Left renal cortex interstitium (tissue), 4 donors: ENCODE measurements at regions not wholly inside any gene's neighbourhood (a gene's known extent, or its start where the extent isn't known, plus 50 kb on each side); places are given as distances from the start of the nearest gene placed in this dataset.

ENCODE experiments used
- DNase-seq, 4 donors: peaks; one replicate each; pipeline ENCODE4 v3.0.0-alpha.2; 2013; ENCODE audit warnings: low read depth in 4 of 4, low spot score in 2 of 4, missing footprints in 1 of 4

- no peak for DNase-seq
Measured at GRCh38 chr14:42335918-42336317, 729.2 kb downstream of the LRFN5 start.

- no peak for DNase-seq
Measured at GRCh38 chr14:42334931-42335330, 728.3 kb downstream of the LRFN5 start.

- no peak for DNase-seq
Measured at GRCh38 chr14:42323426-42323825, 716.8 kb downstream of the LRFN5 start.

GRCh38 chr14:42322531-42323284 lies 716.0 kb downstream of the LRFN5 start:
- DNase-seq: no peak

GRCh38 chr14:42319996-42320395 lies 713.3 kb downstream of the LRFN5 start:
- DNase-seq: no peak

- no peak for DNase-seq
Measured at GRCh38 chr14:42316693-42317092, 710.0 kb downstream of the LRFN5 start.

GRCh38 chr14:42311876-42312275 lies 705.2 kb downstream of the LRFN5 start:
- DNase-seq: no peak

GRCh38 chr14:42307239-42307825 lies 700.7 kb downstream of the LRFN5 start:
- DNase-seq: no peak

GRCh38 chr14:42299692-42300091 lies 693.0 kb downstream of the LRFN5 start:
- DNase-seq: peak in 2 of 4 donors; percentile 18 to 32

GRCh38 chr14:42293180-42293579 lies 686.5 kb downstream of the LRFN5 start:
- no peak for DNase-seq

GRCh38 chr14:42277840-42278239 lies 671.2 kb downstream of the LRFN5 start:
- DNase-seq: no peak

- DNase-seq: no peak
Measured at GRCh38 chr14:42269234-42269633, 662.6 kb downstream of the LRFN5 start.

- DNase-seq: no peak
Measured at GRCh38 chr14:42248131-42248530, 641.5 kb downstream of the LRFN5 start.

GRCh38 chr14:42241101-42241500 lies 634.4 kb downstream of the LRFN5 start:
- no peak for DNase-seq

GRCh38 chr14:42229976-42230375 lies 623.3 kb downstream of the LRFN5 start:
- no peak for DNase-seq

- no peak for DNase-seq
Measured at GRCh38 chr14:42229294-42229693, 622.6 kb downstream of the LRFN5 start.

- no peak for DNase-seq
Measured at GRCh38 chr14:42228611-42229010, 621.9 kb downstream of the LRFN5 start.

GRCh38 chr14:42224053-42224888 lies 617.6 kb downstream of the LRFN5 start:
- peak in 3 of 4 donors; percentile 26 to 61 (median 46) for DNase-seq

GRCh38 chr14:42222924-42223471 lies 616.3 kb downstream of the LRFN5 start:
- no peak for DNase-seq

- no peak for DNase-seq
Measured at GRCh38 chr14:42214981-42215491, 608.4 kb downstream of the LRFN5 start.

GRCh38 chr14:42200957-42201356 lies 594.3 kb downstream of the LRFN5 start:
- DNase-seq: no peak
